ENCODE measurements at regions not wholly inside any gene's neighbourhood (a gene's known extent, or its start where the extent isn't known, plus 50 kb on each side); places are given as distances from the start of the nearest gene placed in this dataset.
"Not testable (repeated sequence)": the region's sequence is repeated elsewhere in the genome, so short reads cannot be mapped to it uniquely, and the experiment has no call there.

DNA sequence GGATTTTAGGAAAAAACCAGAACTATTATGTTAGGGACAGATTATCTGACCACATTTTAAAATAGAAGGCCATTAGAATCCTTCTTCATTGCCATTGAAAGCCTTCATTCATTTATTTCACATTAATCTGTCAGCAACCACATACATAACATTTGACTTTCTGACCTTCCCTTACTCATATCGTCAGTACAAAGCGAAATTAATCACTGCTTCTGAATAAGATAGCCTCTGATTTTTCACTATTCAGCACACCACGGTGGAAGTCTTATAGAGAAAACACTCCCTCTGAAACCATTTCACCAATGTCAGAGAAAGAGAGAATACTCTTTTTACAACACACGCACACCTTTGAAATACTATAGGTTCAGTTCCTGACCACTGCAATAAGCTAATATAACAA lies 442.5 kb upstream of the ID4 start:
- H2AFZ ChIP-seq = no peak overlapping the region
- H3K36me3 ChIP-seq (ENCODE audit: control insufficient read depth, insufficient read depth, low read length) = no peaks in the 10 kb centered on the region
- no peaks in the 10 kb centered on the region for H3K27me3 ChIP-seq (ENCODE audit: control insufficient read depth, insufficient read depth, low read length)
- no peaks in the 10 kb centered on the region for H3K4me1 ChIP-seq
- no peaks in the 10 kb centered on the region for H3K79me2 ChIP-seq
- no peak overlapping the region for H3K9ac ChIP-seq
- H3K27ac ChIP-seq = no peak overlapping the region
- H3K4me3 ChIP-seq (ENCODE audit: low read depth, low read length) = no peak overlapping the region
- TF ChIP-seq, protein P1, sequence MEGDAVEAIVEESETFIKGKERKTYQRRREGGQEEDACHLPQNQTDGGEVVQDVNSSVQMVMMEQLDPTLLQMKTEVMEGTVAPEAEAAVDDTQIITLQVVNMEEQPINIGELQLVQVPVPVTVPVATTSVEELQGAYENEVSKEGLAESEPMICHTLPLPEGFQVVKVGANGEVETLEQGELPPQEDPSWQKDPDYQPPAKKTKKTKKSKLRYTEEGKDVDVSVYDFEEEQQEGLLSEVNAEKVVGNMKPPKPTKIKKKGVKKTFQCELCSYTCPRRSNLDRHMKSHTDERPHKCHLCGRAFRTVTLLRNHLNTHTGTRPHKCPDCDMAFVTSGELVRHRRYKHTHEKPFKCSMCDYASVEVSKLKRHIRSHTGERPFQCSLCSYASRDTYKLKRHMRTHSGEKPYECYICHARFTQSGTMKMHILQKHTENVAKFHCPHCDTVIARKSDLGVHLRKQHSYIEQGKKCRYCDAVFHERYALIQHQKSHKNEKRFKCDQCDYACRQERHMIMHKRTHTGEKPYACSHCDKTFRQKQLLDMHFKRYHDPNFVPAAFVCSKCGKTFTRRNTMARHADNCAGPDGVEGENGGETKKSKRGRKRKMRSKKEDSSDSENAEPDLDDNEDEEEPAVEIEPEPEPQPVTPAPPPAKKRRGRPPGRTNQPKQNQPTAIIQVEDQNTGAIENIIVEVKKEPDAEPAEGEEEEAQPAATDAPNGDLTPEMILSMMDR (IDR thresholded peaks at IDR 0.05) = no peak
- no peaks in the 10 kb centered on the region for H3K9me3 ChIP-seq (ENCODE audit: control insufficient read depth, low read length)
- no peak overlapping the region for H3K4me2 ChIP-seq (ENCODE audit: low read length)

DNA sequence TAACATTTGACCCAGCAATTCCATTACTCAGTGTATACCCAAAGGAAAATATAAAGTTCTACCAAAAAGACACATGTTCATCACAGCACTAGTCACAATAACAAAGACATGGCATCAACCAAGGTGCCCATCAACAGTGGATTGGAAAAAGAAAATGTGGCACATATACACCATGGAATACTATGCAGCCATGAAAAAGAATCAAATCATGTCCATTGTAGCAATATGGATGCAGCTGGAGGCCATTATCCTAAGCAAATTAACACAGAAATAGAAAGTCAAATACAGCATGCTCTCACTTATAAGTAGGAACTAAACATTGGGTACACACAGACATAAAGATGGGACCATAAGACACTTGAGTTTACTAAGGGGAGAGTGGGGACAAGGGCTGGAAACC lies 441.9 kb upstream of the ID4 start:
- Histone ChIP-seq H3K27me3 (ENCODE audit: control insufficient read depth, insufficient read depth, low read length) (no peaks in the 10 kb centered on the region), H3K9ac (no peak overlapping the region), H3K27ac (no peak overlapping the region), H3K4me2 (ENCODE audit: low read length) (no peak overlapping the region), H2AFZ (no peak overlapping the region), H3K36me3 (ENCODE audit: control insufficient read depth, insufficient read depth, low read length) (no peaks in the 10 kb centered on the region), H3K4me1 (no peaks in the 10 kb centered on the region), H3K4me3 (ENCODE audit: low read depth, low read length) (no peak overlapping the region), H3K9me3 (ENCODE audit: control insufficient read depth, low read length) (no peaks in the 10 kb centered on the region), H3K79me2 (no peaks in the 10 kb centered on the region)
- TF ChIP-seq, protein P1 (IDR thresholded peaks at IDR 0.05) = no peak

DNA sequence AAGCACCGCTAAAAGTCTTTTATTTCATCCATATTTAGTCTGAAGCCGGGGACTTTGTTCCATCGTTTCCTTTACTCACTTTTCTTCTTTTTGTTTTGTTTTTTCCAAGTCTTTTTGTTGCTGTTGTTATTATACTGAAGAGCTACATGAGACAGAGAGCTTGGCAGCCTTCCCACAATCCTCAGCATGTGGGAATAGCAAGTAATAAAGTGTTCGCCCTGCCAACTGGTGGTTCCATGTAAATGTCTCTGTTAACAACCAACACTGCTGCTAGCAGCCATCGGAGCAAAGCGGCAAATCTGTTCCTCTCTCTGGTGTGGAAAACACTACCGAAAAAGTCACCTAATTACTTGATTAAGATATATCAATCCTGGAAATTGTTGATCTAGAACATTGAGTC lies 437.8 kb upstream of the ID4 start:
- H3K9ac ChIP-seq = no peak overlapping the region
- H3K79me2 ChIP-seq = no peaks in the 10 kb centered on the region
- no peak overlapping the region for H3K4me3 ChIP-seq (ENCODE audit: low read depth, low read length)
- no peak overlapping the region for H3K4me2 ChIP-seq (ENCODE audit: low read length)
- no peaks in the 10 kb centered on the region for H3K36me3 ChIP-seq (ENCODE audit: control insufficient read depth, insufficient read depth, low read length)
- H3K9me3 ChIP-seq (ENCODE audit: control insufficient read depth, low read length) = no peaks in the 10 kb centered on the region
- TF ChIP-seq, protein P1 (IDR thresholded peaks at IDR 0.05) = no peak
- no peak overlapping the region for H2AFZ ChIP-seq
- H3K27ac ChIP-seq = no peak overlapping the region
- H3K4me1 ChIP-seq = no peaks in the 10 kb centered on the region
- no peaks in the 10 kb centered on the region for H3K27me3 ChIP-seq (ENCODE audit: control insufficient read depth, insufficient read depth, low read length)

GRCh38 chr6:19404884-19405283 lies 432.3 kb upstream of the ID4 start:
- H3K9me3 ChIP-seq (ENCODE audit: control insufficient read depth, low read length); H2AFZ ChIP-seq; H3K9ac ChIP-seq; H3K27ac ChIP-seq; H3K4me1 ChIP-seq; H3K4me3 ChIP-seq (ENCODE audit: low read depth, low read length); H3K36me3 ChIP-seq (ENCODE audit: control insufficient read depth, insufficient read depth, low read length); H3K27me3 ChIP-seq (ENCODE audit: control insufficient read depth, insufficient read depth, low read length); H3K4me2 ChIP-seq (ENCODE audit: low read length); H3K79me2 ChIP-seq: not testable (repeated sequence)

GRCh38 chr6:19408331-19408730 lies 428.8 kb upstream of the ID4 start:
- H3K9me3 ChIP-seq (ENCODE audit: control insufficient read depth, low read length) = no peaks in the 10 kb centered on the region
- TF ChIP-seq, protein P1 (IDR thresholded peaks at IDR 0.05) = no peak
- H3K4me2 ChIP-seq (ENCODE audit: low read length) = no peak overlapping the region
- H3K36me3 ChIP-seq (ENCODE audit: control insufficient read depth, insufficient read depth, low read length) = no peaks in the 10 kb centered on the region
- H3K4me1 ChIP-seq = no peaks in the 10 kb centered on the region
- no peak overlapping the region for H2AFZ ChIP-seq
- no peak overlapping the region for H3K27ac ChIP-seq
- no peak overlapping the region for H3K9ac ChIP-seq
- no peaks in the 10 kb centered on the region for H3K27me3 ChIP-seq (ENCODE audit: control insufficient read depth, insufficient read depth, low read length)
- no peak overlapping the region for H3K4me3 ChIP-seq (ENCODE audit: low read depth, low read length)
- H3K79me2 ChIP-seq = no peaks in the 10 kb centered on the region

Measured in parathyroid adenoma (tissue), 2 donors.